Transverse colon (tissue), 4 donors: ENCODE measurements at regions not wholly inside any gene's neighbourhood (a gene's known extent, or its start where the extent isn't known, plus 50 kb on each side); places are given as distances from the start of the nearest gene placed in this dataset.

Experiments
- DNase-seq: peaks from one replicate; pipeline ENCODE4 v3.0.0-alpha.2; 2019
- H3K27ac ChIP-seq, 4 donors: fragments of 200-600 bp; sonication (generic); 2 replicates each; pipeline ENCODE4 v1.5.1; 2016 to 2018; ENCODE audit warnings: inconsistent platforms in 4 of 4
- H3K27me3 ChIP-seq: fragments of 200-600 bp; sonication (generic); 2 replicates; pipeline ENCODE4 v1.5.1; 2017; ENCODE audit warnings: inconsistent platforms
- H3K36me3 ChIP-seq, 4 donors: fragments of 200-600 bp; sonication (generic); 2 replicates each; pipeline ENCODE4 v1.5.1; 2017 to 2019; ENCODE audit warnings: inconsistent platforms in 4 of 4
- H3K4me1 ChIP-seq, 4 donors: fragments of 200-600 bp; sonication (generic); 2 replicates each; pipeline ENCODE4 v1.5.1; 2017 to 2020; ENCODE audit warnings: inconsistent platforms in 4 of 4
- H3K4me3 ChIP-seq, 4 donors: fragments of 200-600 bp; sonication (generic); 1 replicate in 1 of 4; 2 replicates in 3 of 4; pipeline versions ENCODE4 v1.5.1 to v1.6.1; 2017 to 2019; ENCODE audit warnings: inconsistent platforms in 4 of 4
- H3K9me3 ChIP-seq, 2 donors: fragments of 200-600 bp; sonication (generic); 2 replicates each; pipeline ENCODE4 v1.5.1; 2017 to 2019; ENCODE audit warnings: inconsistent platforms in 2 of 2
- EP300 ChIP-seq: sonication (generic); formaldehyde crosslinking; IDR thresholded peaks from one replicate; pipeline ENCODE4 v1.6.1; 2017; ENCODE audit warnings: antibody characterized with exemption, low read depth
- POLR2A ChIP-seq: fragments of 450-650 bp; IDR thresholded peaks from one replicate; pipeline ENCODE4 v1.6.1; 2016; ENCODE audit warnings: antibody characterized with exemption, mild to moderate bottlenecking, moderate library complexity
- POLR2AphosphoS5 ChIP-seq, 3 donors: sonication (generic); formaldehyde crosslinking; IDR thresholded peaks; one replicate each; pipeline ENCODE4 v1.6.1; 2016; ENCODE audit warnings: antibody characterized with exemption in 3 of 3
- WGBS, 2 donors: methylation state at CpG; one replicate each; pipeline ENCODE4 v1.1.5; 2018; ENCODE audit warnings: low coverage in 1 of 2; 5-methylcytosine and 5-hydroxymethylcytosine counted together
- in situ Hi-C, 4 donors: fragments of 200-750 bp; cut with MboI; loops; one replicate each; pipeline versions ENCODE4 v1.15.0 to v1.15.1; 2017; ENCODE audit warnings: low sequenced_read_pairs in 3 of 4, low pct_ligation_motif_present in 1 of 4, low pct_unique_long_range_greater_than_20kb in 1 of 4
- intact Hi-C: fragments of 100-400 bp; cut with DNase I; formaldehyde crosslinking; loops from one replicate; pipeline ENCODE4 v1.15.1; 2023; ENCODE audit warnings: low total_unique reads
- TF ChIP-seq, protein P1 (sequence below), 5 experiments: fragments of 200-600 bp in 3 of 5; fragments of 450-650 bp in 2 of 5; sonication (generic) in 3 of 5; IDR thresholded peaks; 1 replicate in 2 of 5; 2 replicates in 3 of 5; pipeline ENCODE4 v1.5.1; 2016 to 2017; ENCODE audit warnings: antibody characterized with exemption in 5 of 5, inconsistent platforms in 3 of 5, mild to moderate bottlenecking in 2 of 5, moderate library complexity in 1 of 5

DNA sequence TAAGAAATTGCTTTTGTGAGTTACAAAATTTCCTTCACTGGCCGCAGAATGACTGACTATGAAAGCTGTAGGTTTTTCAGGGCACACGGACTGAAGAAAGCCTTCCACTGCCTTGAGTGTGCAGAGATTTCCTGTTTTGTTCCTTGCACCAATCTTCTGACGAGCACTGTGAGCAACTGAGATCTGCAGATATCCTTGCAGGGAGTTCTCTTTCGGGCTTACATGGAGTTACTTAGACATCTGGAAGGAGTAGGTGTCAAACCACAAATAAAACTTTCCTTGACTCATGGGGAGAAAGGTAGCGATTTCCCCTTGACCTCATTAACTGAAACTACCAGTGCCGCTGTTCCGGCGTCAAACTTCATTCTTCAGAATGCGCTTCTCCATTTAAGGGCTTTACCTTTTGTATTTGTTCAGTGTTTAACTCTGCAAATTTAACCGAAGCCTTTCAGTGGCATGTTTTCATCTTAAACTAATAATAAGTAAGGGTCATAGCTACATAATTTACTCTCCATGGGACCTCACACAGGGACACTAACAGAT, 1175.3 kb downstream of the GATA3 start:
- no peaks in the 10 kb centered on the region for H3K4me1 ChIP-seq
- DNase-seq: no peak
- whole genome bisulfite sequencing, 2 donors: 72 to 73% methylated on average over 7 to 10 of the region's 10 CpGs
- H3K9me3 ChIP-seq: no peaks in the 10 kb centered on the region
- no peak for TF ChIP-seq POLR2A
- no peak for TF ChIP-seq EP300
- TF ChIP-seq POLR2AphosphoS5 (IDR thresholded peaks at IDR 0.05): no peak
- TF ChIP-seq, protein P1, sequence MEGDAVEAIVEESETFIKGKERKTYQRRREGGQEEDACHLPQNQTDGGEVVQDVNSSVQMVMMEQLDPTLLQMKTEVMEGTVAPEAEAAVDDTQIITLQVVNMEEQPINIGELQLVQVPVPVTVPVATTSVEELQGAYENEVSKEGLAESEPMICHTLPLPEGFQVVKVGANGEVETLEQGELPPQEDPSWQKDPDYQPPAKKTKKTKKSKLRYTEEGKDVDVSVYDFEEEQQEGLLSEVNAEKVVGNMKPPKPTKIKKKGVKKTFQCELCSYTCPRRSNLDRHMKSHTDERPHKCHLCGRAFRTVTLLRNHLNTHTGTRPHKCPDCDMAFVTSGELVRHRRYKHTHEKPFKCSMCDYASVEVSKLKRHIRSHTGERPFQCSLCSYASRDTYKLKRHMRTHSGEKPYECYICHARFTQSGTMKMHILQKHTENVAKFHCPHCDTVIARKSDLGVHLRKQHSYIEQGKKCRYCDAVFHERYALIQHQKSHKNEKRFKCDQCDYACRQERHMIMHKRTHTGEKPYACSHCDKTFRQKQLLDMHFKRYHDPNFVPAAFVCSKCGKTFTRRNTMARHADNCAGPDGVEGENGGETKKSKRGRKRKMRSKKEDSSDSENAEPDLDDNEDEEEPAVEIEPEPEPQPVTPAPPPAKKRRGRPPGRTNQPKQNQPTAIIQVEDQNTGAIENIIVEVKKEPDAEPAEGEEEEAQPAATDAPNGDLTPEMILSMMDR (IDR thresholded peaks at IDR 0.05): no peak
- H3K27ac ChIP-seq: no peak overlapping the region
- H3K4me3 ChIP-seq: no peak overlapping the region
- in situ Hi-C loops: no loop called here
- peaks cover 18% of the 10 kb centered on the region for H3K27me3 ChIP-seq
- H3K36me3 ChIP-seq: no peaks in the 10 kb centered on the region
- intact Hi-C loops: no loop called here

DNA sequence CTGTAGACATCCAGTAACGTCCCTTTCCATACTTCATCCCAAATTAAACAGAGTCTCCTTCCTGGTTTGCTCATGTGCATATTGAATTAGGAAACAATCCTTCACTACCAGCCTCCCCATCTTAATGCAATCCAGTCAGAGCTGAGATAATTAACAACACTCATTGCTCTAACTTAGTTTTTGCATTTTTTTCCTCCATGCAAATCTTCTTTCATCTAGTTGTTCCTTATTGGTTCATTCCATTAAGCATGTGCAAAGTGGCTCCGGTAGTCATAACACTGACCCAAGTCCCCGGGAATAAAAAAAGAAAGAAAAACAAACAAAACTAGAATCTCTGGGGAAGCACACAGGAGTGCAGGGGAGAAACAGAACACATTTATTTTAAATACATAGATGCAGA, 1176.1 kb downstream of the GATA3 start:
- no peaks in the 10 kb centered on the region for H3K4me1 ChIP-seq
- in situ Hi-C loops: no loop called here
- no peak overlapping the region for H3K4me3 ChIP-seq
- WGBS, 2 donors: 22 to 45% methylated on average over 3 of the region's 3 CpGs
- H3K27me3 ChIP-seq: peaks cover 21% of the 10 kb centered on the region
- no peaks in the 10 kb centered on the region for H3K9me3 ChIP-seq
- no peak for DNase-seq
- H3K36me3 ChIP-seq: no peaks in the 10 kb centered on the region
- no peak overlapping the region for H3K27ac ChIP-seq
- intact Hi-C loops: no loop called here
- TF ChIP-seq EP300: no peak
- TF ChIP-seq POLR2AphosphoS5 (IDR thresholded peaks at IDR 0.05): no peak
- TF ChIP-seq, protein P1 (IDR thresholded peaks at IDR 0.05): no peak

DNA sequence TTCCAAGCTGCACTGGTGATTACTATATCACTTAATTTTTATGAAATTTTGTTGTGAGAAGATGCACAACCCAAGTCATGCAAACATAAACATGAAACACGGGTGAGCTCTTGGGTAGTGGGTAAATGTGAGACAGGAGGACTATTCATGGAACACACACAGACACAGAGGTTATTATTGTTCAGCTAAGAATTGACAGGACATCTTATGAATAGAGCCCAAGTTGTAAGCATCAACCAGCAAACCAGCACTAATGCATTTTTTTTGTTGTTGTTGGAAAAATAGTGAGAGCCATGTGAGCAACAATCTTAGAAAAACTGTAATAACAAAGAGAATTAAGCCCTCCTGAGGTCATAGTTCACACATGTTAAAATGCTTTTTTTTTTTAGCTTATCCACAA, 1179.7 kb downstream of the GATA3 start:
- DNase-seq: no peak
- TF ChIP-seq, protein P1 (IDR thresholded peaks at IDR 0.05): no peak
- TF ChIP-seq EP300: no peak
- no peak for TF ChIP-seq POLR2A
- Histone ChIP-seq H3K36me3 (no peaks in the 10 kb centered on the region), H3K9me3 (no peaks in the 10 kb centered on the region), H3K4me3 (no peak overlapping the region), H3K27me3 (peaks cover 30% of the 10 kb centered on the region), H3K4me1 (no peaks in the 10 kb centered on the region), H3K27ac (no peak overlapping the region)
- 41 to 50% methylated on average over 1 of the region's 1 CpG for WGBS, 2 donors
- in situ Hi-C loops (no loop called here), intact Hi-C loops (no loop called here)

- H3K36me3 ChIP-seq: no peaks in the 10 kb centered on the region
- peaks cover 18% of the 10 kb centered on the region for H3K27me3 ChIP-seq
- no peak overlapping the region for H3K4me3 ChIP-seq
- intact Hi-C loops: no loop called here
- H3K4me1 ChIP-seq: no peaks in the 10 kb centered on the region
- 36 to 42% methylated on average over 4 of the region's 4 CpGs for WGBS, 2 donors
- DNase-seq: no peak
- no peak overlapping the region for H3K27ac ChIP-seq
- H3K9me3 ChIP-seq: no peaks in the 10 kb centered on the region
- in situ Hi-C loops: no loop called here
- TF ChIP-seq, protein P1 (IDR thresholded peaks at IDR 0.05): no peak
- TF ChIP-seq POLR2AphosphoS5 (IDR thresholded peaks at IDR 0.05): no peak
- no peak for TF ChIP-seq EP300
- no peak for TF ChIP-seq POLR2A
Observed at GRCh38 chr10:9238041-9238440, 1183.6 kb downstream of the GATA3 start.
